ENCODE measurements at regions not wholly inside any gene's neighbourhood (a gene's known extent, or its start where the extent isn't known, plus 50 kb on each side); places are given as distances from the start of the nearest gene placed in this dataset.
A peak's percentile ranks its signal among the peaks of the same experiment; 100 is the strongest.

- Histone ChIP-seq H3K79me2 (ENCODE audit: control insufficient read depth, insufficient read depth, low read length) (peaks cover 25% of the 10 kb centered on the region), H3K4me3 (ENCODE audit: control insufficient read depth in 2 of 3, extremely low read depth in 1 of 3, insufficient read depth in 2 of 3, low read depth in 1 of 3, low read length in 3 of 3) (peak overlapping the region; percentile 11 to 21 (median 14))
- FAIRE-seq, result no peak
Measured at GRCh38 chrX:144730471-144730870, 516.8 kb upstream of the SPANXN1 start.

GRCh38 chrX:144732588-144732987, 514.7 kb upstream of the SPANXN1 start:
- DNase-seq (ENCODE audit: low read depth, low spot score) (peak; percentile 1), FAIRE-seq (peak; percentile 89)
- no peaks in the 10 kb centered on the region for H3K27me3 ChIP-seq (ENCODE audit: control insufficient read depth, extremely low read depth, insufficient read depth, low read length)
- H3K36me3 ChIP-seq (ENCODE audit: control insufficient read depth in 2 of 2, extremely low read depth in 1 of 2, insufficient read depth in 2 of 2, low read length in 2 of 2), result no peaks in the 10 kb centered on the region
- dilution Hi-C loops (cut with MboI; ENCODE audit: extremely low pct_ligation_motif_present, low sequenced_read_pairs), result no loop called here
- H4K20me1 ChIP-seq (ENCODE audit: control insufficient read depth, extremely low read depth, insufficient read depth, low read length), result no peaks in the 10 kb centered on the region
- TF ChIP-seq EZH2 (IDR thresholded peaks at IDR 0.05; ENCODE audit: low read length), result no peak
- TF ChIP-seq CTCF (optimal IDR thresholded peaks at IDR 0.05 in 1 of 3, IDR thresholded peaks at IDR 0.05 in 1 of 3, conservative IDR thresholded peaks at IDR 0.05 in 1 of 3; ENCODE audit: extremely low read depth in 1 of 3, insufficient read depth in 2 of 3, low read length in 3 of 3), result no peak
- H3K4me1 ChIP-seq (ENCODE audit: control insufficient read depth, extremely low read depth, insufficient read depth, low read length), result no peaks in the 10 kb centered on the region
- peaks cover 11% of the 10 kb centered on the region for H3K79me2 ChIP-seq (ENCODE audit: control insufficient read depth, insufficient read depth, low read length)
- no peaks in the 10 kb centered on the region for H3K9me1 ChIP-seq (ENCODE audit: control insufficient read depth, extremely low read depth, insufficient read depth, low read length)
- no peak overlapping the region for H3K9ac ChIP-seq (ENCODE audit: control insufficient read depth, extremely low read depth, insufficient read depth, low read length)
- peak overlapping the region in 1 of 3 experiments; percentile 25 for H3K4me3 ChIP-seq (ENCODE audit: control insufficient read depth in 2 of 3, extremely low read depth in 1 of 3, insufficient read depth in 2 of 3, low read depth in 1 of 3, low read length in 3 of 3)
- no peak overlapping the region for H2AFZ ChIP-seq (ENCODE audit: control insufficient read depth, low read length)
- peak overlapping the region; percentile 39 for H3K27ac ChIP-seq (ENCODE audit: control insufficient read depth, insufficient read depth, low read length)
- peak overlapping the region; percentile 18 for H3K4me2 ChIP-seq (ENCODE audit: control insufficient read depth, extremely low read depth, insufficient read depth, low read depth, low read length)
- H3K9me3 ChIP-seq (ENCODE audit: control insufficient read depth, low read depth, low read length), result peaks cover 5% of the 10 kb centered on the region

More at GRCh38 chrX:144730471-144730870, 516.8 kb upstream of the SPANXN1 start:
- peak; percentile 2 for DNase-seq (ENCODE audit: low read depth, low spot score)
- no peaks in the 10 kb centered on the region for H3K36me3 ChIP-seq (ENCODE audit: control insufficient read depth in 2 of 2, extremely low read depth in 1 of 2, insufficient read depth in 2 of 2, low read length in 2 of 2)
- H3K27me3 ChIP-seq (ENCODE audit: control insufficient read depth, extremely low read depth, insufficient read depth, low read length), result no peaks in the 10 kb centered on the region
- H2AFZ ChIP-seq (ENCODE audit: control insufficient read depth, low read length), result no peak overlapping the region
- TF ChIP-seq CTCF (optimal IDR thresholded peaks at IDR 0.05 in 1 of 3, IDR thresholded peaks at IDR 0.05 in 1 of 3, conservative IDR thresholded peaks at IDR 0.05 in 1 of 3; ENCODE audit: extremely low read depth in 1 of 3, insufficient read depth in 2 of 3, low read length in 3 of 3) (no peak), EZH2 (IDR thresholded peaks at IDR 0.05; ENCODE audit: low read length) (no peak)
- peak overlapping the region; percentile 29 for H3K4me2 ChIP-seq (ENCODE audit: control insufficient read depth, extremely low read depth, insufficient read depth, low read depth, low read length)
- H3K9ac ChIP-seq (ENCODE audit: control insufficient read depth, extremely low read depth, insufficient read depth, low read length), result peak overlapping the region; percentile 18
- H3K9me3 ChIP-seq (ENCODE audit: control insufficient read depth, low read depth, low read length), result peaks cover 5% of the 10 kb centered on the region
- no peaks in the 10 kb centered on the region for H4K20me1 ChIP-seq (ENCODE audit: control insufficient read depth, extremely low read depth, insufficient read depth, low read length)
- dilution Hi-C loops (cut with MboI; ENCODE audit: extremely low pct_ligation_motif_present, low sequenced_read_pairs), result no loop called here
- no peaks in the 10 kb centered on the region for H3K9me1 ChIP-seq (ENCODE audit: control insufficient read depth, extremely low read depth, insufficient read depth, low read length)
- no peaks in the 10 kb centered on the region for H3K4me1 ChIP-seq (ENCODE audit: control insufficient read depth, extremely low read depth, insufficient read depth, low read length)
- H3K27ac ChIP-seq (ENCODE audit: control insufficient read depth, insufficient read depth, low read length), result peak overlapping the region; percentile 47
